HG02610 (cell line): ENCODE measurements at regions not wholly inside any gene's neighbourhood (a gene's known extent, or its start where the extent isn't known, plus 50 kb on each side); places are given as distances from the start of the nearest gene placed in this dataset.
"Not testable (repeated sequence)": the region's sequence is repeated elsewhere in the genome, so short reads cannot be mapped to it uniquely, and the experiment has no call there.

Source experiments
- ATAC-seq: cut with Tn5 transposase; IDR thresholded peaks from one replicate; pipeline ENCODE4 v1.9.1; 2021; ENCODE audit warnings: mild to moderate bottlenecking, moderate library complexity; ENCODE audit not compliant: unreplicated experiment

DNA sequence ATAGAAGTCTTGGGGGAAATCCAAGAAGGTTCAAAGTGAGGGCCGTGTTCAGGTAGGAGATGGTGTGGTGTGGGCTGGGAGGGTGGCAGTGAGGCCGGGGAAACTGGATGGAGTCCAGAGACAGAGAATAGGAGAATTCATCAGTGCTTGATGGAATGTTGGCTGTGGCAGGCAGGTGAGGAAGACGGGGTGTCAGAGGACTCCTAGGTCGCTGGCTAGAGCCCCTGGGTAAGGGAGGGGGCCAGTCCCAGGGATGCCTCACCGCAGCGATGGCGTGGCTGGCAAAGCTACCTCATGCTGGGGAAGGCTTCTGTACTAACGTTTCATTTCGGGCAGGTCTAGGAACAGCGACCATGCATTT lies 373.0 kb downstream of the RPS24 start:
- ATAC-seq = no peak

- no peak for ATAC-seq
Observed at GRCh38 chr10:78407009-78407711, 373.5 kb downstream of the RPS24 start.

- ATAC-seq = no peak
Observed at GRCh38 chr10:78407966-78408365, 374.3 kb downstream of the RPS24 start.

GRCh38 chr10:78408671-78409472 lies 375.2 kb downstream of the RPS24 start:
- no peak for ATAC-seq

DNA sequence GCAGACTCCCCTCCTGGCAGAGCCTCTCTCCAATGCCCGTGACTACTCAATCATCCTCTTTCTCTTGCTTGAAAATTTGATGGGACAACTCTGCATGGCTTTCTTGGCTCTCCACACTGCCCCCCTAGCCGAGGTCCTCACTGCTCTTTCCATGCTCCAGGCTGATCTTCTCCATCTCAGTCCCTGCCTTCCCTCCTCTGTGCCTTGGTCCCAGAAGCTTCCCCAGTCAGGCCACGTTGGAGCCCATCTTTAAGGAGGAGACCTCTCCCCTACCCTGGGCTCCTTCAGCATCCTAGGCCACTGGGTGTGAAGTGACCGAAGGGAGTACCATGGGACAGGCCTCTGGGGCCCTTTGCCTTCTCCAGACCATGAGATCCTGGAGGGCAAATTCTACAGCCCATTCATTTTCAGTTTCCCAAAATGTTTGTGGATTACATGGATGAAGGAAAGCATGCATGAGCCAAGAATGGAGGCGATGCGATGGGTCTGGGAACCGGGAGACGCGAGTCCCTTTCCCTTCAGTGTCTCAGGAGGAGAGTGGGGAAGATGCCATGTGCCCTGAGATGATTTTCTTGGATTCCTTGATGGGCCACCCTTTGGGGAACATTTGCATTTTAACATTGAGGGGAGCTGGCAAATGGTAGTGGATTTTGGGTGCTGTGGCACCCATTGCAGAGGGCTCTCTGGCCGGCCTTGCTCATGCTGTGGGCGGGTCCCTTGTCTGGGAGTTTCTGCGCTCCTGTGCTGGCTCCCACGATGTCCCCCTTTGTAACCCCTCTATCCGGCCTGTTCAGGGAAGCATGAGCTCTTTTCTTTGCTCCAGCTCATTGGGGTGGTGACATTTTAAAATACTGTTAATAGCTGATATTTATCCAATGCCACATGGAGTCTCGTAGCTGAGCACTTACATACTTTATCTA lies 376.6 kb downstream of the RPS24 start:
- ATAC-seq = no peak

DNA sequence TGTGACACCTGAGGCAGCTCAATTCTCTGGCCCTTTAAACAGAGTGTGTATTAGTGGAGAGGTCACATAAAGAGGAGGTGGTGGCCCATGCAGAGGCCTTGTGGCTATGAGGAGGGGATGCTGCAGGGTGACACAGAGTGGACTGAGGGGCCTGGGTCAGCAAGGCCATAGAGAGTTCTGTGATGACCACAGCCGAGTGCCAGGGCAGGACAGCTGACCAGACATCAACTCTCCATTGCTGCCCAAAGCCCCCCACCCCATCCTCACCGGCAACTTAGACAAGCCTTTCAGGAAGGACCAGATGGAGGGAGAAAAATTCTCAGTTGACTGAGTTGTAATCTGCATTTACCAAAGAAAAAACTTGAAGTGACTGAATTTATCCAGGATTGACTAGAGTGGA lies 378.1 kb downstream of the RPS24 start:
- ATAC-seq = no peak

DNA sequence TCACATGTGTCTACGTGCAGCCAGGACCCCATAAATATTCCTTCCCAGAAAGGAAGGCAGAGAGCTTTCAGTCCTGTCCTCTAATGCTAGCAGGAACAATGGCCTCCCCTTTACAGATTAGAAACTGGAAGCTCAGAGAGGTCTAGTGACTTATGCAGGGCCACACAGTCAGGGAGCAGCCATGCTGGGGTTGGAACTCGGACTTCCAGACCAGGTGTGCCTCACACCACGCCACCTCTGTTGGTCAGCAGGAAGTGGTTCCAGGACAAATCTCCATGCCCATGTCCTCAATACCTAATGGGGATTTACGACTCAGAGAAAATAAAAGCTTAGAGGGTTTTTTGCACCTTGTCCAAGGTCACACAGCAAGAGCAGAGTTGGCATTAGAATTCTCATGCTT lies 378.9 kb downstream of the RPS24 start:
- ATAC-seq = no peak

DNA sequence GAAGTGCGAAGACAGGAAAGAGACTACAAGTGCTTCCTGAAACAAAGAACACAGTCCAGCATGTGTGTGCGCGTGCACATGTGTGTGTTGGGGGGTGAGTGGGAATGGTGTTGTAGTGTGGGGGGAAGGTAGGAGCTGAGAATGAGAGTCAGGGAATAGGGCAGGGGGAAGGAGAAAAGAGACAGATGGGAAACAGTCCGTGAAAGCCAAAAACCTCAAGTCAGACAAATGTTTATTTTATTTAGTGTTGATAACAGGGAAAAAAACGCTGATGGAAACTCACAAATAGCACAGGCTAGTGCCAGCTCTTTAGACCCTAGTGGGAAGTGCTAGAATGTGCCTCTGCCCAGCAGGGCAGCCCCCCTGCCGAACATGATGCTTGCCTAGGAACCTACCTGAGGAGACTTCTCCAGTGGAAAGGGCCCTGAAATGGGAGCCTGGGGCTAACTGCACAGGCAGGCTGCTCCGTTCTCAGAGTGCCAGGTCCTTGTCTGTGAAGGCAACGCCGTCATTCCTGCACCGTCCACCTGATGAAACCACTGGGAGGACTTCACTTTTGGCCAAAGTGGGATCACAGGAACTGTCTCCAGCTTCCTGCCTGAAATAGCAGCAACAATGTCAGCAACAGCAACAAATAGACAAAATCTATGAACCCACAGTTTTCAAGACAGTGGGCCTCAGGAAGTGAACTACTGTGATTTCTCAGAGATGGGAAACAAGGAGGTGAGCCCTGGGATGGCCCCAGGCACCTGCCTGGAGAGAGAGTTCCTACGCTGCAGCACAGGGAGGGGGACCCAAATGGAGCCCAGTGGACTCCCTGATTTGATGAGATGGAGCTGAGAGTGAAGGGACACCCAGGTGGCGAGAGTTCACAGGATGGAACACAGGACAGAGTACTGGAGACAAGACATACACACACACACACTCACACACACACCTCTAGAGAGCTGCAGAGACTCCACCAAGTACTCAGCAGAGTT lies 379.7 kb downstream of the RPS24 start:
- no peak for ATAC-seq

DNA sequence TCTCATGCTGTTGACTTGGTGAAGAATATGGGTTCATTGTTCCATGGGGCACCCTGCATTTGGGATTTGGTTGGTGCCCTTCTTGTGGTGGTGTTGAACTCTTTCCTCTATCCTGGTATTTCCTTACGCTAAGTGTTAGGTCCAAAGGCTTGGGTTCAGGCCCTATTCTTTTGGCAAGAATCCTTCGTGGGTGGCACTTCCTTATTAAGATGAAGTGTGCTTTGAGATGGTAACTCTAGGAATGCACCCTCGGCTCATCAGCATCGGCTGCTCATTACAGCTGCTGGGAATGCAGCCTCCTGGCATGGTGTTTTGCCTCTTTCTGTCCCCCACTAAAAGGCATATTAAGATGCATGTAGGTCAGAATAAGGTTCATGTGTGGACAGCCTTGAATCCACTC lies 380.7 kb downstream of the RPS24 start:
- ATAC-seq = no peak

- no peak for ATAC-seq
Observed at GRCh38 chr10:78415111-78415510, 381.4 kb downstream of the RPS24 start.

DNA sequence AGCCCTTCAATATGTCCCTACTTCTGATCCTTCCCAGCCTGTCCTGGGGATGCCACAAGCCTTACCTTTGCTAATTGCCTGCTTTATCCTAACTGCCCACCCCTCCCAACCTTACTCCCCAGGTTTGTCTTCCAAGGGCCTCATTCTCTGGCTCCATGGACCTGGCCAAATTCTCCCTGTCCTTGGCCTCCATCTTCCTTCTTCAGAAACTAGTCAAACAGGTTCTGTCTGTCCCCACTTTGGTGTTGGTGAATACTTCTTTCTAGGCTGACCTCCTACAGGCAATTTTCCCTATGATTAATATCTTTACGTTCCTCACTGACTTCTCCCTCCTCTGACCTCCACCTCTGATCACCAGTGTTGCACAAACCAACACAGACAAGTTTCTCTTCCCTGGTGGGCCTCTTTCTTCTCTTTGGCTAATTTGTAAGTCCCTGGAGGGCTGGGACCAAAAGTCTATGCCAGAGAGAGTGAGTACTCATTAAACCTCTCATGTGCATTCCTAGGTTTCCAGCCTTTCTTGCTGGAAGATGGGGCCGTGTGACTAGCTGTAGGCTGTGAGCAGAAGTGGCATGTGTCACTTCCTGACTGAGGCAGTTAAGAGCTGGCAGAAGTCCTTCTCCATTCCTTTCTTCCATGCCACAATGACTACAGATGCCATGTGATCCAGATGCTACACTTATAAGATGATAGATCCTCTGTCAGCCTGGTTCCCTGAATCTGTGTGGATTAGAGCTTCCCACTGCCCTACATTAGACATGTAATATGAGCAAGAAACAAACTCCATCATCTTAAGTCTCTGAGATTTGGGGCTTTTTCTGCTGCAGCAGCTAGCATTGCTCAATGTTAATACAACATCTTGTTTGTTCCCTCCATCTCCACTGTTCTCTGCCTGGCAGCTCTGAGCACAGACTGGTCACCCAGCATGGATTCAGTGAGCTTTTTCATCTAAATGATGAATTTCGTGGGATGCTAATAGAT lies 382.7 kb downstream of the RPS24 start:
- no peak for ATAC-seq

GRCh38 chr10:78417425-78418370 lies 384.0 kb downstream of the RPS24 start:
- ATAC-seq = no peak

- ATAC-seq = no peak
Observed at GRCh38 chr10:78419481-78420265, 386.0 kb downstream of the RPS24 start.

DNA sequence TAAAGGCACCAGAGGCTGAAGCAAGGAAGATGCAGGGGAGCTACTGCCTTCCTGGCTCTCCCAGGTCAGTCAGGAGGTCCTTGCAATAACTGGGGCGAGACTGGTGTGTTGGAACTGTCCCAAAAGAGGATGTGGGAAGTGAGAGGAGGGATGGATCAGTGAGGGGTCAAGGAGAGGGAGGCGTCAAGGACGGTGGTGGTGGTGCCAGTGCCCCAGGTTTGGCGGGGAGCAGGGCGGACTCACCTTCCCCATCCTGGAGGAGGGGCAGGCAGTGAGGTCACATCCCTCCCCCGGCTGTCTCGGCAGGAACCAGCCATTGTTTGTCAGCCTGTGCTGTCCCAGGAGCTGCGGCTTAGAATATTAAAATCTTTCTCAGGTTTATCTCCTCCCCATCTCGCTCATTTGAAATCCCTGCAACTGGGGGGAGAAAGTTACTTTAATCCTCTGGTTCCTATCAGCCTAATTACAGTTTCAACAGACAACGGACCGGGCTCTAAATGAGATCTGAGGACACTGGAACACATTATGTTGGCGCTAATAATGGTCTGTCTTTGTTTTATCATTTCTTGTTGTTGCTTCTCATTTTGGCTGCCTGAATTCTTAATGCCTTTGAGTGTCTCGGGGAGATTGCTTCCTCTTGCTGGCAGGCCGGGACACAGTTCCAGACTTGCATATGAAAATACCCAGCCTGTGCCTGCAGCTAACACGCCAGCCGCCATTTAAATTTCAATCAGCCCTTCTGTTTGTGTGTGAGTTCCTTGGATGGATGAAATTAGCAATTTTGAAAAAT lies 387.5 kb downstream of the RPS24 start:
- no peak for ATAC-seq

GRCh38 chr10:78424050-78424449 lies 390.4 kb downstream of the RPS24 start:
- not testable (repeated sequence) for ATAC-seq

DNA sequence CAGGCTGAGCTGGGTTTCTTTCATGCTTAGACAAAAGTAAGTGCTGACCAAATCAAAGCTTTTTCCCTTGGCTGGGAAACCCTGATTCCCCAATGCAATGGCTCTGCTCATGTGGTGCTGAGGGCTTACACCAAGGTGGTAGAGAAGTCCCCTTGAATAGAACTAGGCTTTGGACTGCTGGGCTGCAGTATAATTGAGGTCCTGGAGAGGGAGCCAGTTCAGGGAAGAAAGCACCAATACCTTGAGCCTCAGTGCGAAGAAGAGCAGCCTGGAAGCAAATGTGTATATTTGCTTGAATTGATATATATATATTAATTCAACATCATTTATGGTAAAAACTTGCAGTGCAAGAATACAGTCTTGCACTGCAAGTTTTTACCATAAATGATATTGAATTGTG lies 391.1 kb downstream of the RPS24 start:
- ATAC-seq = no peak
